Colonic mucosa (tissue), 4 donors: ENCODE measurements at regions not wholly inside any gene's neighbourhood (a gene's known extent, or its start where the extent isn't known, plus 50 kb on each side); places are given as distances from the start of the nearest gene placed in this dataset.

Experiments
- DNase-seq: peaks from one replicate; pipeline ENCODE4 v3.0.0-alpha.2; 2020
- H3K27ac ChIP-seq: fragments of 200-600 bp; one replicate; pipeline ENCODE4 v1.8.0; 2021
- H3K27me3 ChIP-seq: fragments of 200-600 bp; one replicate; pipeline ENCODE4 v1.8.0; 2021
- H3K36me3 ChIP-seq: fragments of 200-600 bp; one replicate; pipeline ENCODE4 v1.8.0; 2021
- H3K4me1 ChIP-seq: fragments of 200-600 bp; one replicate; pipeline ENCODE4 v1.8.0; 2021; ENCODE audit warnings: mild to moderate bottlenecking
- H3K4me3 ChIP-seq: fragments of 200-600 bp; one replicate; pipeline ENCODE4 v1.8.0; 2021
- H3K9ac ChIP-seq, 2 donors: one replicate each; pipeline ENCODE4 v1.7.0; 2013; ENCODE audit warnings: control low read depth in 2 of 2, low read depth in 2 of 2, low read length in 2 of 2
- H3K9me3 ChIP-seq: fragments of 200-600 bp; one replicate; pipeline ENCODE4 v1.8.0; 2021
- CTCF ChIP-seq: fragments of 200-600 bp; IDR thresholded peaks from one replicate; pipeline ENCODE4 v1.8.0; 2022; ENCODE audit warnings: antibody characterized with exemption, mild to moderate bottlenecking
- intact Hi-C: fragments of 100-400 bp; cut with DNase I; formaldehyde crosslinking; loops from one replicate; pipeline ENCODE4 v1.14.1; 2022
- donor health status: healthy.
- donor health status: DM: no; HTN: no; CAD: no.
- donor health status: DM: no; HTN: no; CAD: no.

DNA sequence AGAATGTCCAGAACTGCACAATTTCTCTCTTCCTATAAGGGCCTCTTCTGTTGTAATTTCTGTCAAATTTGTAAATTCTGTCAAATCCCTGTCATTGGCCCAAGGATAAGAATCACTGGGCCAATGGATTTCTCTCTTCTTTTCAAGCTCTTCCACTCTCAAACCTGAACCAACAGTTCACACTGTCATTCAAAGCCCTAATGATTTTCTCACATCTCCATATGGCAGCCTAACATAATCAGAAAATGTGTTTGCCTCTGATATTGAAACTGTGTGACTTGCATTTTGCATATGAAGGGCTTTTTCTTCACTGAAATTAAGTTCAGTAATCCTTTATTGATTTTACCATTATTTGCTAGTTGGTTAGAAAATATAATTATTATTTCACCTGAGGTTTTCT, 1349.1 kb downstream of the FSTL5 start:
- Histone ChIP-seq H3K9me3 (no peaks in the 10 kb centered on the region), H3K27ac (no peak overlapping the region), H3K4me3 (no peak overlapping the region), H3K36me3 (no peaks in the 10 kb centered on the region), H3K4me1 (no peaks in the 10 kb centered on the region), H3K9ac (no peak overlapping the region), H3K27me3 (no peaks in the 10 kb centered on the region)
- TF ChIP-seq CTCF: no peak
- intact Hi-C loops: no loop called here
- no peak for DNase-seq

GRCh38 chr4:160818571-160818970, 1345.2 kb downstream of the FSTL5 start:
- H3K9me3 ChIP-seq: no peaks in the 10 kb centered on the region
- no peak for TF ChIP-seq CTCF
- no peaks in the 10 kb centered on the region for H3K36me3 ChIP-seq

GRCh38 chr4:160819791-160820190, 1344.0 kb downstream of the FSTL5 start:
- H3K27ac ChIP-seq: no peak overlapping the region
- no peaks in the 10 kb centered on the region for H3K4me1 ChIP-seq
- H3K9ac ChIP-seq: no peak overlapping the region
- no peaks in the 10 kb centered on the region for H3K36me3 ChIP-seq
- intact Hi-C loops: no loop called here
- TF ChIP-seq CTCF: no peak
- H3K27me3 ChIP-seq: no peaks in the 10 kb centered on the region
- no peak overlapping the region for H3K4me3 ChIP-seq
- DNase-seq: no peak
- no peaks in the 10 kb centered on the region for H3K9me3 ChIP-seq

More at GRCh38 chr4:160818571-160818970, 1345.2 kb downstream of the FSTL5 start:
- Histone ChIP-seq H3K4me1 (no peaks in the 10 kb centered on the region), H3K27ac (no peak overlapping the region), H3K4me3 (no peak overlapping the region), H3K27me3 (no peaks in the 10 kb centered on the region), H3K9ac (no peak overlapping the region)
- DNase-seq: no peak
- intact Hi-C loops: no loop called here

GRCh38 chr4:160824481-160824880, 1339.3 kb downstream of the FSTL5 start:
- no peak for TF ChIP-seq CTCF
- intact Hi-C loops: no loop called here
- no peak for DNase-seq
- Histone ChIP-seq H3K27ac (no peak overlapping the region), H3K27me3 (no peaks in the 10 kb centered on the region), H3K9me3 (no peaks in the 10 kb centered on the region), H3K36me3 (no peaks in the 10 kb centered on the region), H3K9ac (no peak overlapping the region), H3K4me1 (no peaks in the 10 kb centered on the region), H3K4me3 (no peak overlapping the region)

DNA sequence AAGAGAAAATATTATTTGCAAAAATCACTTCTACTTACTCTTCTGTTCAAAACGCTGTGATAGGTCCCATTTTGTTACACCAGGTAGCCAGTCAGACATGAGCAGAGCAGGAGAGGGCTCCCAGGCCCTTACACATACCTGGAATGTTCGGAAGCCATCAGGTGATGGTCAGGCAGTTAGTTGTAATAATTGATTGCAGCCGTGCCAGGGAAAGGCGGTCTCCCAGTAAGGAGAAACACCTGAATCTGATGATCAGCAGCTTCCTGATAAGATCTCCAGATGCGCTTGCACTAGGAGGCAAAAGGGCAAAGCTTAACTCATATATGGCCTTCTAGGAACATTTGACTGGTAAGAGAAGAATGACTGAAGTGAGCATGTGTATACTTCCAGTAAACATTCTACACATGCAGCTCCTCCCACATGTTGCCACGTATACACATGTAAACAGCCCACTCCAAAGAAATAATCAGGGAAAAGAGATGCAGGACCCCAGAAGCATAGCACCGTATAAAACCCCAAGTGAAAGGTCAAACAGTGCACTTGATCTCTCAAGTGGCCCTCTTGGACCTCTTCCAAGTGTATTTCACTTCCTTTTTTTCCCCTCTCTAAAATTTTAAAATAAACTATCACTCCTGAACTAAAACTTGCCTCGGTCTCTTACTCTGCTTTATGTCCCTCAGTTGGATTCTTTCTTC, 1338.0 kb downstream of the FSTL5 start:
- intact Hi-C loops: no loop called here
- Histone ChIP-seq H3K27ac (no peak overlapping the region), H3K27me3 (no peaks in the 10 kb centered on the region), H3K9me3 (no peaks in the 10 kb centered on the region), H3K4me3 (no peak overlapping the region), H3K36me3 (no peaks in the 10 kb centered on the region), H3K4me1 (no peaks in the 10 kb centered on the region), H3K9ac (no peak overlapping the region)
- no peak for TF ChIP-seq CTCF
- no peak for DNase-seq
